GM21360 (cell line): ENCODE measurements at regions not wholly inside any gene's neighbourhood (a gene's known extent, or its start where the extent isn't known, plus 50 kb on each side); places are given as distances from the start of the nearest gene placed in this dataset.

ENCODE experiments used
- ATAC-seq: cut with Tn5 transposase; IDR thresholded peaks from one replicate; pipeline ENCODE4 v1.9.1; 2021; ENCODE audit warnings: mild to moderate bottlenecking, moderate library complexity; ENCODE audit not compliant: unreplicated experiment

DNA sequence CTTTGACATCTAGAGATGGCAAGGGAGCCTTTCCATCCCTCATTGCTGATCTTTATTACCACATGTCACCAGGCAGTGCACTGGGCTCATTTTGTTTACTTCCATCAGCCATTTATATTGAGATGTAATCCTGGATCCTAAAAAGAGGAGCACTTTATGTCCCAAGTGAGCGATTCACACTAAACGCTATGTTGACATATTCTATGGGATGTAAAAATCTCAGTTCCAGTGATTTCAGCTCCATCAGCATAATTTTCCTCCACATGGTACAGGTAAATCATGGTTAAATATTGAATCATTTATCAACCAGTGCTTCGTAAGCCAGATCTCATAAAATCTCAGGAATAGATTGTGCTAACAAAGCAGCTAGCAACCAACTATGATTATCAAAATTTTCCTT is 634.8 kb upstream of the PLXNA2 start:
- ATAC-seq: no peak

DNA sequence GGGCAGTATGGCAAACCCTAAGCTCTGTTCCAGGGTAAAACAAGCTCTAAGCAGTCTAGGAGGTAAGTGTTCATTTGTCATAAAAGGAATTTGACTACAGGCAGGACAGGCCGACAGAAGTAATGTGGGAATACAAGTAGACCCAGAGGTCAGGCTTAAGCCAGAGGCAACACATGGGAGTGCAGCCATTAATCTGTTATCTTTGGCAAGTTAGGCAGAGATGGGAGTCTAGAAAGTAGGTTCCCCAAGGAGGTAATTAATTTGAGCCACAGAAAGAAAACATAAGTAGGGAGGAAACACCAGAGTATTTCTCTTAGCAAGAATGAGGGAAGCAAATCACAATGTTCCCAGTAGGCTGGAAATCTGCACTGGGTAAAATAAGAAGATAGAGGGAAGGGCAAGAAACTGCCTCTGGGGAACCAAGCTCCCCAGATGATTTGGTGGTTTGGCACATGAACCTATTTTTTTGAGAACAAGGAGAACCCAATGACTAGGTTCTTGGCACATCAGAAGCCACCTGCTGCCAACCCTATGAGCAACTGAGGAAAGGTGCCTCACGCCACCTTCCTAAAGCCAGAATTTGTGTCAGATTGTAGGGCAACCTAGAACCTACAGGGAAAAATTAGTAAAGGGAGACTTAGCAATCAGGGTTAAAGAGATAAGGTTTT is 636.4 kb upstream of the PLXNA2 start:
- no peak for ATAC-seq

DNA sequence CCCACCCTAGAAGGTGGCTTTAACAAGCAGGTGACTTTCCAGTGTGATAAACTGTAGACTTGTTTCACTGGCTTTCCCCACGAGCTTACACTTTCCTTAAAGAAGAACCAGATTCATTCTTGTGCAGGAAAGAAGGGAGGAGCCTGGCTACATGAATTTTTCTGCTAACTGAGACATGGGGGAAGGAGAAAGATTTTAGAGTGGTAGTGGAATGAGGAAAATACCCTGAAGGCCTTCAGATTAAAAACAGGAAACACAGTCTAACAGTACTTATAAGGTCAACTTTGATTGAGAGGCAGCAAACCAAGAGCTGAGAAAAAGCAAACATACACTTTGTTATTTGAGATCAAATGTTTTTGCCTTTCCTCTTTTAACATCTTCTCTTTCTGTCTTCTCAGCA is 640.9 kb upstream of the PLXNA2 start:
- ATAC-seq: no peak

DNA sequence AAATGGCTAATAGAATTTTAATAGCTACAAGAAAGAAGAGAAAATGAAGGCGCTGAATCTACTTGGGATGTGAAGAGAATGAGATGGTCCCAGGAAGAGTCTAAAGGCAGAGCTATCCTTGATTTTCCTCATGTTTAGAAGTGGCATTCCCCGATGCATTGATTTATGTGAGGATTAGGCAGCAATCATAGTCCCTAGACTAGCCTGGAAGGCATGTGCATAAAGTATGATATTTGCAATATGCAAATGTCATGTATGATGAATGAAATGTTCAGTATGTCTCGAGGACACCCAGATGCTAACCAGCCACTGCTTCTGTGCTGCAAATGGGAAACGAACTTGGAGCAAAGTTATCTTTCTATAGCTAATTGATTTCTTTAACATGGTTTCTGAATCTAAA is 641.5 kb upstream of the PLXNA2 start:
- ATAC-seq: no peak

DNA sequence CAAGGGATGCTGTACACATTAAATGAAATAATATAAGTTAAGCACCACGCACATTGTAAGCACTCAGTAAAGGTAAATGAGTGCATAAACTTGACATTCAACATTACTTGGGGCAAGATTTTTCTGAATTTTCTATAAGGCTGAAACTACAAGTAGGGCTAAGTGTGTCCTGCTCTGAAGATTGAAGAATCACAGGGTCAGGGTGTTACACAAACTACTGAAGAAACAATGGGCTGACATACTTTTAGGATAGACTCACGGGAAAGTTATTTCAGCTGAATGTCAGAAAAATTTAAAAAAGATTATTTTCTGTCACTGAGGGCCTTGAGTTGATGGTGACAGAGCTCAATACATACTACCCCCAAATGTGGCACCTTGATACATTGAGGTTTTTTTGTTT is 644.2 kb upstream of the PLXNA2 start:
- no peak for ATAC-seq

DNA sequence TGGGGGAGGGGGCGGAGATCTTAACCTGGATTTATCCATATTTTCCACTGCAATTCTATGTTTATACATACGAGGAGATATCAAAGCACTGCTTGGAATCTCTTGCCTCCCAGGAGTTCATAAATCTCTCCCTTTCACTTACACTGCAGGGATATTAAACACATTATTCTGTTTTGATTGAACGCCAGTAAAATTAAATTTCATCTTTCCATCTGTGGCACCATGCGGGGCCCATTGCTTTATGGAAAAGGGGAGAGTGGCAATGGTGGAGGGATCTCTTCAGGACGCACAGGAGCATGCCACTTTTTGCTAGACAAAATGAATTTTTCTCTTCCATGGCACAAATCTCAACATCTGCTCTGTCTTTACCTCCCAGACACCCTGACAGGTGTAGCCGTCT is 648.0 kb upstream of the PLXNA2 start:
- ATAC-seq: no peak

DNA sequence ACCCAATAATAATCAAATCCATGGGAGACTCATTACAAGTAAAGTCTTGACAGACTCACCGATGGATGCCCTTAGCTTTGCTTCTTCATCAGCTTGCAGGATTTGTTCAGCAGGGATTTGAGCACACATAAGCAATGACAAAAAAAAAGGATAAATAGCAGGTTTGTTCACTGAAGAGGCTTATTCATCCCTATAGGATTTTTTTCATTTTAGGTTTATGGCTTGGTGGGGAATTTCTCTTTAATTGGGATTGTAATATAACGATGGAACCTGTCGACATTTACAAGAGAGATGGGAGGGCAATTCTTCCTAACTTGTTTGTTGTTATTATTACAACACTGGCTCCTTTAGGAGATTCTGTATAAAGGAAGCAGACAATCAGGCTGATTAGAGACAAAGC is 649.1 kb upstream of the PLXNA2 start:
- no peak for ATAC-seq

DNA sequence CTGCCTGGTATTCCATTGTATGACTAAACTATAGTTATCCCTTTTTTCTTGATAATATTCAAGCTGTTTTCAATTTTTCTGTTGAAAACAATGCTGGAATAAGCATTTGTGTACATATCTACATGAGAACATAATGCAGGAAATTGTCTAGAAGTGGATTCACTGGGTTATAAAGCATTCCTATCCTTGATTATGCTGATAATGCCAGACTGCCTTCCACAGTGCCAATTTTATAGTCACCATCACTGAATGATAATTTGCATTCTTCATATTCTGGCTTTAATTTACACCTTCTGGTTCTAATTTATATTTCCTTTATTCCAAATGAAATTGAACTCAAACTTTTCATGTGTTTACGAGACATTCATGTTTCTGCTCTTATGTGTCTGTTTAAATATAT is 651.0 kb upstream of the PLXNA2 start:
- no peak for ATAC-seq

DNA sequence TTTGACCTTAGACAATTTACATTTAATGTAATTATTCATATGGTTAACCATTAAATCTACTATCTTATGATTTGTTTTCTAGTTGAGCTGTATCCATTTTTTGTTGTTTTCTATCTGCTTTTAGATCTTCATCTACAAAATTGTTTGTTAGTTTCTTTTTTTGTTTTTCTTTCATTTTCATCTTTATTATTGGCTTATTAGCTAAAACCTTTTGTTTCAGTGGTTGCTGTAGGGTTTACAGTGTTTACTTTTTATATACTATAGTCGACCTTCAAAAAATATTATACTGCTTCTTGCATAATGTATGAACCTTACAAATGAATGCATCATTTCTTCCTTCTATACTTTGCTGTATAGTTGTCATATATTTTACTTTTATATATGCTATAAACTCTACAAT is 651.6 kb upstream of the PLXNA2 start:
- no peak for ATAC-seq

DNA sequence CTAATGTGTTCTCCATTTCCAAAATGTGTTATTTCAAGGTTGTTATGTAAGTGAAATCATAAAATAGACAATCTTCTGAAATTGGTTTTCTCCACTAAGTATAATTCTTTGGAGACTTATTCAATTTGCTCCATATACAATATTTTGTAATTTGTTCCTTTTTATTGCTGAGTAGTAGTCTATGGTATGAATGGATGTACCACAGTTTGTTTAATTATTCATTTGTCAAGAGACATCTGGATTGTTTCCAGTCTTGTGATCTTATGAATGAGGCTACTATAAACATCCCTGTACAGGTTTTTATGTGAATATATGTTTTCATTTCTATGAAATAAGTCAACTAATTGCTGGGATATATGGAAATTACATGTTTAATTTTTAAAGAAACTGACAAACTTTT is 652.6 kb upstream of the PLXNA2 start:
- no peak for ATAC-seq

DNA sequence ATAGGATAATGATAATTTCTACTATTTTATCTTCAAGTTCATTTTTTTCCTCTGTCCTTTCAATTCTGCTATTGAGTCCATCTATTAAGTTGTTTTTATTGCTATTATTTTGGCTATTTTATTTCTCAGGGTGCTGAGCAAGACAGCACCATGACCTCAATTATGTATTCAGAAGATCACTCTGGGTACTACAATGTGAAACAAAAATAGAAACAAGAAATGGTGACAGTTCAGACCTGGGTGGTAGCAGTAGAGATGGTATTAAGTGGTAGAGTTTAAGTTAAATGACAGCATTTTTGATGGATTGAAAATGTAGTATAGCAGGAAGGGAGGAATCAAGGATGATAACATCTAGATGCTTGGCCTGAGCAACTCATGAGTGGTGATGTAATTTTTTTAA is 655.3 kb upstream of the PLXNA2 start:
- ATAC-seq: no peak

DNA sequence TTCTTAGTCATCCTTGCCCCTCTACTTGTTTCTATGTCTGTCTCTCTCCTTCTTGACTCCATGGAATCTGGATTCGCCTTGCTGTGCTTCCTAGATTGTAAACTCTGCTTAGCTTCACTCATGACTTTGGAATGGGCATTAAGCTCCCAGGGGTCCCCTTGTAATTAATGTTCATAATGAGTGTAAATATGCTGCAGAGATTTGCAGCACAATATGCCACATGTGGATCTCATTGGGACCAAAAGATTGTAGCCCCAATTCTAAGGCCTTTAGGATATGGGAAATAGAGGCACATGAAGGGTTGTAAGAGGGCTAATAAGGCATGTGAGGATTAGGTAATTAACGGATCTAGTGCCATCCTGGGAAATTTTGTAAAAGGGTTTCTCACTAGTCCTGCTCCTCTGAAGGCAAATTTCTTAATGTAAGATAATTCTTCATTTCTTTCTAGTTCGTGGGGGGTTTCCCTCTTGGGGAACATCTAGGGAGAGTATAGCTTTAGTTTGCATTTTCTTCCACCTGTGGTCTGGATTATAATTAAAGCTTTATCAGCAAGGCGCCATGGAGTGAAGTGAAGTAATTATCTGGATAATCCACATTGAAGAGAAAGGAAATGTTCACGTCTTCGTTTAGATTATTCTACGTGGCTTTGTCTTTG is 659.2 kb upstream of the PLXNA2 start:
- ATAC-seq: no peak

DNA sequence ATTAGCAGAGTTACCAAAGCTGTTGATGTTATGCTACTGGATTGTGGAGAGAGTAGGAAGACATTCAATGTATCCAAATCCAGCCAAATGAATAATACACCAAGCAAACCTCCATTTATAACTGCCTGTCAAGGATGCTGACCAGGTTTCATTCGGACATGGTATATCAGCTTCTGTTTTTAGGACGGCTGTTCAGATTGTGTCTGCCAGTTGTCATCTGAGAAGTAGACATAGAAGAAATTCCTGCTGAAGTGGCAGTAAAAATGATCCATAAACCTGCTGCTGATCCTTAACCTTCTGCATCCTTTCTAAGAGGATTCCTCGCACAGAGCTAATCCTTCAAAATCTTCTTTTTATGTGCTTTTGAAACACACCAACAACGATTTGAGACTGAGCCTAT is 663.6 kb upstream of the PLXNA2 start:
- no peak for ATAC-seq

DNA sequence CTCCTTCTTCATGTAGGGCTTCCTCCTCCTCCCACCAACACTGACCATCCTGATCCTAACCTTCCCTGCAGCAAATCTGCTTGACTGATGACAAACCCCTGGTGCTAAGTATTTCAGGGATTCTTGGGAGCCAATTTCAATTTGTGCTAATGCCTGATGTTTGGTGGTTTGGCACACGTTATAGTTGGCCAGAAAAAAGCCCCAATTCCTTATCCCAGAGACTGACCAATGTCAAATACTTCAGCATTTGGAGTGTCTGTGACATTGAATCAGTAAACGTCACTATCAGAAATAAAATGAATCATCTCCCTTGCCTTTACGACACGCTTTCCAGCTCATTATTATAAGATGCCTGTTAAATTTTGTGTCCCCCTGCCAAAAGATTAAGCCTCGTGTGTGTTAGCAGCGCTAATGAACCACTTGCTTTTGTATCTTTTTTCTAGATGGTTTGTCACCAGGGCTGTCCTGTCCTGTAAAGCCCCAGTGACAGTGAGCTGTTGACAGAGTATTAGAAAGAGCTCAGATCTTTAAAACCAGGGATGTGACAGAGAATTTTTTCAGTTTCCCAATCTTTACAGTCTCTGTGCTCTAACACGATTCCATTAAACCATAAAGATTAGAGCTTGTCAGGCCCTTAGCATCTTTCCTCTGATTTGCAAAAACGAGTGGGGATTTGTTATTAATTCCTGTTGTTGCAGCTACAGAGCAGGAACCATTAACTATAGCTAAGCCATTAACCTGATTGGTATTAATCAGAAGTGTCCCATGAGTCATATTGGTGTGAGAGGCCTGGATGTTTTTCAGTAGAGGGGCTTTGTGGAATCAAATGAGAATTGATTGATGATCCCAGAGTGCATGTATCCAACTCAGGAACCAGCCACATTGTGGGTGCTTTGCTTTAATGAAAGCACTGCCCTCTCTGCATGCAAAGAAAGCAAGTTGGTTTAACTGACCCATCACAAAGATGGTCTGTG is 665.1 kb upstream of the PLXNA2 start:
- no peak for ATAC-seq

DNA sequence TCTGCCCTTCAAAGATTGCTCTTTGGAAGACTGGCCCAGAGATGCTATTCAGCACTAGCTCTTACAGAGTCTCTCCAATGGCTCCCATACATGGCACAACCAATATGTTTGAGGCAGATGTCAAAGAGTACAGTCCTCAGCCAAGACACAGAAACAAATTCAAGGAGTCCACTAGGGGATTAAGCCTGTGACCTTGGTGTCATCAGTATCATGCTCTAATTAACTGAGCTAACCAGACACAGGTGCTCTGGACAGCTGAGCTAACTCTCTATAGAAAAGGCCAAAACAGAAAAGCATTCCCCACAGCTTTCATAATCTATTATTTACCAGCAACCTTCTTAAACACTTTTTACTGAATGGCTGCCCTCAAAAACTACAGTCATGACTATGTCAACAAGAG is 666.0 kb upstream of the PLXNA2 start:
- ATAC-seq: no peak

DNA sequence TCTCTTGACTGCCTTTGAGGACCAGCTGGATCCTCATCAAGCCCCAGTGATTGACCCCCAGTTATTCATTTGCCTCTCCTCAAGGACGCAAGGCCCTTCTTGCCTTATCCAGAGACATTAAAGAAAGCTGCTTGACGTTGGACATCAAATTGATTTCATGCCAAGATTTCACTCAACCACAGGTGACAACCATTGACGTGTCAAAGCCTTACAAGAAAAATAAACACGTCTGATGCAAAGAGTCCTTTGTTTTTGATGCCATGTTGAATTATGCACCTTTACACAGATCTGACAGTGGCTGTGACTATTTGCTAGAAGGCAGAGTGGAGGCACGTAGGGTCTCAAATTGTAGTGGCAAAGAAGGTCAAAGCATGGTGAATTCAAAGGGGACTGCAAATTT is 666.2 kb upstream of the CAMK1G start:
- no peak for ATAC-seq

DNA sequence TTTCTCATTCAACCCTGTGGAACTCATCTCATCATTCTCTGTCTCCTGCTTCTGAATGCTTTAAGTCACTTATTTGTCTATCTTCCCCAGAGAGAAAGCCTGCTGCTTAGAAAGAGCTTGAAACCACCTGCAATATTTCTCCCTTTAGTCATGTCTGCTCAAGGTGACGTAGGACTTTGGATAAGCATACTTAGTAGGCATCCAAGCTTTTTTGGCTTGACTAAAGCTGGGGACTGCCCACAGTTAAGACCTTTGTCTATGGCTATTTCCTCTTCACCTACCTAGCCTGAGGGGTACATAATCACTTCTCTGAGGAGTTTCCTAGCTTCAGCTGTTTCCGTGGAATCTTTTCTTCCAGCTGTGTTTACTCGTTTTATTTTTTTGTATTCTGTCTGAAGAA is 665.8 kb upstream of the CAMK1G start:
- ATAC-seq: no peak

DNA sequence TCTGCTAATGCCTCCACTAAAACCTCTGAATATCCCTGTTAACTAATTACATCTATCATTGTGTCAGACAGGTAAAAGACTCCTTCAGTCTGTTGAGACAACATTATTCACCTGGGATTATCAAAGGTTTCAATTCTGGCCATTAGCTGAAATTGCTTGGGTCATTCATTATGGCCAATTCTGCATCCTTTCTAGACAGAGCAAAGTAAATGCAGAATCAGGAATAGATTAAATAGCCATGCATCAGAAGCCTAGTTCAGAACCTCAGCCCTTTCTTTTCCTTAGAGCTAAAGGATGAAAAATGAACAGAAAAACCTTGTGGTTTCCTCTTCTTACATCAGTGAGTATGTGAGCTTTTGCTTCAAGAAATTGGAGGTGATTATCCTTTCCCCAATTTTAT is 665.4 kb upstream of the CAMK1G start:
- no peak for ATAC-seq

DNA sequence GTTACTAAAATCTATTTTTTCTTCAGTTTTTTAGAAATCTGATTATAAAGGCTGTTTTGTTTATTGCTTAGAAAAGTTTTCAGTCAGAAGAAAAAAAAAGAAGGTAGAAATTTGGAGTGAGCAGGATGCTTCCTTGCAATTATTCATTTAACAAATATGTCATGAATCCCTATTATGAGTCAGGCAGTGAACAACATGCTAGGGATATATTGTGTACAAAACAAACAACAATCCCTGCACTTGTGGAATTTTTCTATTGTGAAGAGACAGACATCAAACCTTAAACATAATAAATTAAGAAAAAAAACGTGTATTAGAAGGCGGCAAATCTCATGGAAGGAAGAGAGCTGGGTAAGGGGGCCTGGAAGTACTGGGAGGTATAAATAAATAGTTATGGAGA is 664.1 kb upstream of the CAMK1G start:
- no peak for ATAC-seq

DNA sequence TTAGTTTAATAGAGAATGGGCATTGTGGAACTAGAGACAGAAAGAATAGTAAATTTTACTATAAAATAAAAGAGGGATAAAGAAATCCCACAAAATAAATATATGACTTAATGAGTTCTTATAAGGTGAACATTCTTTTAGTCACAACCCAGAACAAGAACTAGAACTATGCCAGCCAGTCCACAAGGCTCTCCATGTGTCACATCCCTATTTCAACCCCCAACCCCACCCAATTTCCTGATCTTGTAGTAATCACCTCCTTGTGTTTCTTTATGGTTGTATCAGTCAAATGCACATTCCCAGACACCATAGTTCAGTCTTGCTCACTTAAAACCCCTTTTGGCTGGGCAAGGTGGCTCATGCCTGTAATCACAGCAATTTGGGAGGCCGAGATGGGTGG is 662.3 kb upstream of the CAMK1G start:
- no peak for ATAC-seq

DNA sequence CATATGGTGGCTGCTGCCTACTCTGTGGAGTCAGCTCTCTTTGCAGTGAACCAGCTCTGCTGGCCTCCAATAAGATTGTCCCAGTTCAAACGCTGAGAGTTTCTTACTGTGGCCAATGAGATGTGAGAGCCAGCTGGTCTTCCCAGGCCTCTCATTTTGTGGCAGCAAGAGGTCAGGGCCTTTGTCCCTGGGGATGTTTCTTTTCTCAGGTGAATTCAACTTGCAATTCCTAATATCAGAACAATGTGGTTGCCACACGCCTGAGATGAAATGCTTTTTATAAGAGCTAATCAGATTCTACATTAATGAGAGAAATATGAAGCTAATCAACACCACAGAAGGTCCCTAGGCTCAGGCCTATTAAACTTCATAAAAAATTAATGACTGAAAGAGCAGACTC is 660.1 kb upstream of the CAMK1G start:
- ATAC-seq: no peak
